NB4 (cell line): ENCODE measurements at regions not wholly inside any gene's neighbourhood (a gene's known extent, or its start where the extent isn't known, plus 50 kb on each side); places are given as distances from the start of the nearest gene placed in this dataset.

ENCODE experiments used
- CTCF ChIP-seq: IDR thresholded peaks from one replicate; pipeline ENCODE4 v1.5.1; 2012; ENCODE audit warnings: low read depth, low read length
- POLR2A ChIP-seq: IDR thresholded peaks from 2 replicates; pipeline ENCODE4 v1.6.1; 2011; ENCODE audit warnings: mild to moderate bottlenecking; ENCODE audit not compliant: insufficient read length; ENCODE audit errors: extremely low read depth
- TF ChIP-seq, protein P1 (sequence below): IDR thresholded peaks from 2 replicates; pipeline ENCODE4 v1.6.1; 2011; ENCODE audit warnings: low read depth, low read length

- TF ChIP-seq, protein P1, sequence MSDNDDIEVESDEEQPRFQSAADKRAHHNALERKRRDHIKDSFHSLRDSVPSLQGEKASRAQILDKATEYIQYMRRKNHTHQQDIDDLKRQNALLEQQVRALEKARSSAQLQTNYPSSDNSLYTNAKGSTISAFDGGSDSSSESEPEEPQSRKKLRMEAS, result no peak
- peak; percentile 16 for TF ChIP-seq CTCF
- TF ChIP-seq POLR2A, result no peak
Measured at GRCh38 chr16:13435873-13436474, 484.0 kb upstream of the ERCC4 start.
